HG03097 (cell line): ENCODE measurements at regions not wholly inside any gene's neighbourhood (a gene's known extent, or its start where the extent isn't known, plus 50 kb on each side); places are given as distances from the start of the nearest gene placed in this dataset.
"Not testable (repeated sequence)": the region's sequence is repeated elsewhere in the genome, so short reads cannot be mapped to it uniquely, and the experiment has no call there.

Source experiments
- ATAC-seq: cut with Tn5 transposase; IDR thresholded peaks from one replicate; pipeline ENCODE4 v1.9.1; 2021; ENCODE audit not compliant: unreplicated experiment, low FRiP score

DNA sequence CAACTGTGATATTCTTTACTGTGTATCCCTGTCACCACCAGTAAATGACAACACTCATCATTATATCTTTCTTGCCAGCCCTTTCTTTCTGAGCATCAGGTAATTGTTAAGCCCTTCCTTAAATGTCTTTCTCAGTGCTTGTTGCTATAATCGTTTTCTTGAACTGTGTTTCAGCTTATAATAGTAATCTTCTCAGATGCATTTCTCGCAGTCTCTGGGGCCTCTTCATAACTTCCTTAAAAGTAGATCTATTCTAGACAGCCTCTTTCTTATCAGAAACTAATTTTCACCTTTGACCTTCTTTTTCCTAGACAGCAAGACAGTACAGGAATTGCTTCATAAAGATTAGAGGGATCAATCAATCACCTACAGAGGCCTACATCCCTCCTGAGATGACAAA is 648.1 kb downstream of the CPS1 start:
- no peak for ATAC-seq

GRCh38 chr2:211204902-211205301 is 648.5 kb downstream of the CPS1 start:
- ATAC-seq = no peak

- ATAC-seq = no peak
Observed at GRCh38 chr2:211205358-211205757, 649.0 kb downstream of the CPS1 start.

GRCh38 chr2:211205836-211206235 is 649.4 kb downstream of the CPS1 start:
- ATAC-seq = no peak

- ATAC-seq = no peak
Observed at GRCh38 chr2:211216221-211216620, 659.8 kb downstream of the CPS1 start.

DNA sequence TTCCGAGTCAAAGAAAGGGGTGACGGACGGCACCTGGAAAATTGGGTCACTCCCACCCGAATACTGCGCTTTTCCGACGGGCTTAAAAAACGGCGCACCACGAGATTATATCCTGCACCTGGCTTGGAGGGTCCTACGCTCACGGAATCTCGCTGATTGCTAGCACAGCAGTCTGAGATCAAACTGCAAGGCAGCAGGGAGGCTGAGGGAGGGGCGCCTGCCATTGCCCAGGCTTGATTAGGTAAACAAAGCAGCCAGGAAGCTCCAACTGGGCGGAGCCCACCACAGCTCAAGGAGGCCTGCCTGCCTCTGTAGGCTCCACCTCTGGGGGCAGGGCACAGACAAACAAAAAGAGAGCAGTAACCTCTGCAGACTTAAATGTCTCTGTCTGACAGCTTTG is 663.1 kb downstream of the CPS1 start:
- ATAC-seq = not testable (repeated sequence)

- no peak for ATAC-seq
Observed at GRCh38 chr2:211225784-211226183, 669.4 kb downstream of the CPS1 start.

- no peak for ATAC-seq
Observed at GRCh38 chr2:211228559-211228958, 672.2 kb downstream of the CPS1 start.

DNA sequence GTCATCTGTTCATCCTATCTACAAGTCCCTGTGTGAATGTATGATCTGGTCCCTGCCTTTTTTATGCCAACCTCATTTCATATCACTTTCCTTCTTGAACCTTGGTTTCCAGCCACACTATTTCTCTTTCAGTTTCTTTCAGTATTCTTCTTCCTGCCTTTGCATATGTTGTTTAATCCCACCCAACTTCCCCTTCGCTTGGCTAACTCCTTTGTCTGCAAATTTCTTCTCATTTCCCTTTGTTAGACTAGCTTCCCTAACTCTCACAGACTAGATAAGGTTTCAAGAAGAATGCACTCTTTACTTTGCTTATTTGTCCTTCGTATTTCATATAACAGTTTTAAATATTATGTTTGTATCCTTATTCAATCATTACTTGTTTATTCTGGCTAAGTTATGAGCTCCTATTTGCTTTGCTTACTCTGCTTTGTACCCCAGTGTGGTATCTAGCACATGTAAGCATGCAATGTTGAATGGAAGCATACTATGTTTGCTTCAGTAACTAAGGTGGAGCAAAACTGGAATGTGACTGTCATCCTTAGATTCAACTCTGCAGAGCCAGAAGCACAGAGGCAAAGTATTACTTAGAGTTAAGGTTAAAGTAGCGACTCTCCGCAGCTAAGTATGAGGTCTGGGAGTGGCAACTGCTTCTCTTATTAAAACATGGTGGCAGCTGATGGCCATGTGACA is 681.3 kb downstream of the CPS1 start:
- ATAC-seq = no peak

- no peak for ATAC-seq
Observed at GRCh38 chr2:211241891-211242290, 685.5 kb downstream of the CPS1 start.

DNA sequence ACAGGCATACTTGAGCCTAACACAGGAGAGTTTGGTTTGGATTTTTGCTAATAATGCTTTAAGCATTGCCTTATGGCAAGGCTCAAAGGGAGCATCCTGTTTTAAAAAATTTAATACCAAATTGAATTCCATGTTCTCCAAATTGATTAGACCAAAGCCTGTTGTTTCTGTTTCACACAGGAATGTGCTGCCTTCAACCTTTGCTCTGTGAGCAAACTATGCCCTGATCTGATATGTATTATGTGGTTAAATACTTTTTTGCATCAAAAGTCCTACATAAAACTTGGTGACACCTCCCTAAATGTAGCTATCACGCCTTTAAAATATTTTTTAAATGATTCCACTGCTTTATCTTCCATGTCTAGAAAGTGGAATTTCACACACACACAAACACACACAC is 691.4 kb downstream of the CPS1 start:
- no peak for ATAC-seq

- no peak for ATAC-seq
Observed at GRCh38 chr2:211248841-211249240, 692.4 kb downstream of the CPS1 start.

GRCh38 chr2:211251016-211251415 is 694.6 kb downstream of the CPS1 start:
- no peak for ATAC-seq

DNA sequence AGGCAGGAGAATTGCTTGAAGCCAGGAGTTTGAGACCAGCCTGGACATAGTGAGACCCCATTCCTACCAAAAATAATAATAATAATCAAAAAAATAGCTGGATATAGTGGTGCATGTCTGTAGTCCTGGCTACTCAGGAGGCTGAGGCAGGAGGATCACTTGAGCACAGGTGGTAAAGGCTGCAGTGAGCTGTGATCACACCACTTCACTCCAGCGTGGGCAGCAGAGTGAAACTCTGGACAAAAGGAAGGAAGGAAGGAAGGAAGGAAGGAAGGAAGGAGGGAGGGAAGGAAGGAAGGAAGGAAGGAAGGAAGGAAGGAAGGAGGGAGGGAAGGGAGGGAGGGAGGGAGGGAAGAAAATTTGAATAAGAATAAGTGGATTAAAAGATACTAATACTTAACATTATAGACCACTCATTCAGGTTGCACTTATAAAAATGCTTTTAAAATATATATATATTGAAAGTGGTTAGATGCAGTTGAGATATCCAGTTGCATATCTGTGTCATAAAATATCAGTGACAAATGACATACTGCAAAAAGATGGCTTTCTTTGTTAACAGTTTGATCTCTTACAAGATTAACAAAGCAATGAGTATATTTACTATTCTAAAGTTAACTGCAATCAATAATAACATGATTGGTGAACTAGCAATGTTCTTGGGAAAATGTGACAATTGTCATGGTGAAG is 702.4 kb downstream of the CPS1 start:
- no peak for ATAC-seq

- ATAC-seq = no peak
Observed at GRCh38 chr2:211259831-211260476, 703.6 kb downstream of the CPS1 start.

GRCh38 chr2:211270257-211270656 is 713.9 kb downstream of the CPS1 start:
- no peak for ATAC-seq

GRCh38 chr2:211281430-211282073 is 725.2 kb downstream of the CPS1 start:
- no peak for ATAC-seq

DNA sequence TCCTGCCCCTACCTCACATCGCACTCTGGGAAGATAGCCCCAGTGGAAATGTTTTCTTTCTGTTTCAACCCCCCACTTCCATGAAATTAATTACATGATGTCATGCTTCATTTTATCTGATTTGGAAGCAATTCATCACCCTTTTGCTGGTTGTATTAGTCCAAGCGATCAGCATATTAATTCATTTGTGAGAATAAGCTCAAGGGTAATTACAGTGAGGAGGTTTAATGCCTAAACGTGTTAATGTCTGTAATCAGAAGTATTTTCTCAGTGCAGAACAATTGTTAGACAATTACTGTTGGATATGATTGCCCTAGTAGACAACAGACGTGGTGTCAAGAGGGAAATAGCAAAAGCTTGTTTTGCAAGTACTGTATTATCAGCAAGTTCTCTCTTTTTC is 746.3 kb downstream of the CPS1 start:
- ATAC-seq = no peak

DNA sequence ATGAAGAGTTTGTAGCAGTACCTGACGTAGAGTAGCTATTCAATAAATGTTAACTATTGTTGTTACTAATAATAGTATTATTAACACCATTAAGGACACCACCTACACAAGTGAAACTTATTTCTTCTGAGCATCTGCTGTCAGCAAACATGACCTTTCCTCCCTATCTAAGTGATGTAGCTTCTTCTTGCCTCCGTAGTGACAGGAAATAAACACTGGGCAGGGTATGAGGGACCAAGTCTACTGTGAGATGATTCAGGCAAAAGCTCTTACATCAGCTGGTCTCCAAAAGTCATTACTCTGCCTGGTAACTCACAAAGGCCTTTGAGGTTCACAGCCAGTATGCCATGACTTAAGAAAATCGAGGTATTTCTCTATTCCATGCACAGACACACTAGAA is 750.5 kb downstream of the CPS1 start:
- no peak for ATAC-seq
